Neural cell (in vitro differentiated cells): ENCODE measurements at regions not wholly inside any gene's neighbourhood (a gene's known extent, or its start where the extent isn't known, plus 50 kb on each side); places are given as distances from the start of the nearest gene placed in this dataset.

Source experiments
- H2AFZ ChIP-seq: fragments of 200-600, 300-800 bp; sonication (generic), shearing (Covaris generic); 2 replicates; pipeline ENCODE4 v1.6.0; 2014; ENCODE audit warnings: low read depth, mild to moderate bottlenecking, antibody characterized with exemption, low read length, moderate library complexity
- H3F3A ChIP-seq: fragments of 200-600 bp; shearing (Covaris generic); 2 replicates; pipeline ENCODE4 v1.6.1; 2016; ENCODE audit warnings: mild to moderate bottlenecking, moderate library complexity, mixed read lengths, antibody characterized with exemption, low read length; ENCODE audit not compliant: insufficient read depth, poor library complexity, severe bottlenecking
- H3K27ac ChIP-seq: fragments of 200-600, 300-800 bp; sonication (generic), shearing (Covaris generic); 2 replicates; pipeline ENCODE4 v1.5.1; 2014; ENCODE audit warnings: mild to moderate bottlenecking, low read length, moderate library complexity
- H3K27me3 ChIP-seq: fragments of 300-800, 200-600 bp; sonication (generic), shearing (Covaris generic); 2 replicates; pipeline ENCODE4 v1.6.0; 2014; ENCODE audit warnings: mild to moderate bottlenecking, low read depth, low read length, moderate library complexity; ENCODE audit not compliant: insufficient read depth
- H3K36me3 ChIP-seq: fragments of 300-800, 200-600 bp; sonication (generic), shearing (Covaris generic); 2 replicates; pipeline ENCODE4 v1.5.1; 2014; ENCODE audit warnings: mild to moderate bottlenecking, antibody characterized with exemption, low read length, moderate library complexity; ENCODE audit not compliant: insufficient read depth
- H3K4me2 ChIP-seq: fragments of 300-800, 200-600 bp; sonication (generic), shearing (Covaris generic); 2 replicates; pipeline ENCODE4 v1.6.0; 2014; ENCODE audit warnings: mild to moderate bottlenecking, low read length
- H3K4me3 ChIP-seq: fragments of 300-800, 200-600 bp; sonication (generic), shearing (Covaris generic); 2 replicates; pipeline ENCODE4 v1.5.1; 2014; ENCODE audit warnings: mild to moderate bottlenecking, low read length, moderate library complexity
- H3K79me2 ChIP-seq: fragments of 200-600 bp; shearing (Covaris generic); replicated peaks from 2 replicates; pipeline ENCODE4 v1.6.0; 2014; ENCODE audit warnings: mild to moderate bottlenecking, low read length, moderate library complexity; ENCODE audit not compliant: insufficient read depth
- H3K9ac ChIP-seq: fragments of 300-800, 200-600 bp; sonication (generic), shearing (Covaris generic); 2 replicates; pipeline ENCODE4 v1.6.1; 2016; ENCODE audit warnings: mild to moderate bottlenecking, low read length, mixed read lengths
- H3K9me2 ChIP-seq: fragments of 200-600 bp; shearing (Covaris generic); 2 replicates; pipeline ENCODE4 v1.6.1; 2016; ENCODE audit warnings: mild to moderate bottlenecking, low read length, mixed read lengths; ENCODE audit not compliant: insufficient read depth
- H3K9me3 ChIP-seq: fragments of 200-600, 300-800 bp; sonication (generic), shearing (Covaris generic); 2 replicates; pipeline ENCODE4 v1.6.1; 2016; ENCODE audit warnings: mild to moderate bottlenecking, mixed run types, low read length, moderate library complexity, mixed read lengths
- H4K20me1 ChIP-seq: fragments of 200-600 bp; shearing (Covaris generic); 2 replicates; pipeline ENCODE4 v1.6.1; 2016; ENCODE audit warnings: mild to moderate bottlenecking, mixed run types; ENCODE audit not compliant: insufficient read depth
- CTCF ChIP-seq: fragments of 450-650 bp; IDR thresholded peaks from 2 replicates; pipeline ENCODE4 v1.5.1; 2014; ENCODE audit warnings: antibody characterized with exemption, mild to moderate bottlenecking, moderate library complexity; ENCODE audit not compliant: poor library complexity, severe bottlenecking
- EP300 ChIP-seq: fragments of 450-650 bp; conservative IDR thresholded peaks from 2 replicates; pipeline ENCODE4 v1.6.1; 2014; ENCODE audit warnings: antibody characterized with exemption, mild to moderate bottlenecking, moderate library complexity; ENCODE audit not compliant: poor library complexity, severe bottlenecking
- EZH2 ChIP-seq: fragments of 200-600, 300-800 bp; shearing (Covaris generic), sonication (generic); IDR thresholded peaks from 2 replicates; pipeline ENCODE4 v1.6.1; 2014; ENCODE audit warnings: antibody characterized with exemption, low read length, borderline replicate concordance, mild to moderate bottlenecking; ENCODE audit not compliant: insufficient read depth, poor library complexity, severe bottlenecking
- MXI1 ChIP-seq: fragments of 450-650 bp; conservative IDR thresholded peaks from 2 replicates; pipeline ENCODE4 v1.6.1; 2014; ENCODE audit warnings: antibody characterized with exemption, mild to moderate bottlenecking; ENCODE audit not compliant: poor library complexity, severe bottlenecking
- POLR2AphosphoS5 ChIP-seq: IDR thresholded peaks from 2 replicates; pipeline ENCODE4 v1.6.1; 2012
- RAD21 ChIP-seq: fragments of 450-650 bp; conservative IDR thresholded peaks from 2 replicates; pipeline ENCODE4 v1.6.1; 2014; ENCODE audit warnings: antibody characterized with exemption, mild to moderate bottlenecking, moderate library complexity
- REST ChIP-seq: IDR thresholded peaks from 2 replicates; pipeline ENCODE4 v1.6.1; 2012; ENCODE audit warnings: borderline replicate concordance
- SMC3 ChIP-seq: fragments of 450-650 bp; conservative IDR thresholded peaks from 2 replicates; pipeline ENCODE4 v1.6.1; 2014; ENCODE audit warnings: antibody characterized with exemption, mild to moderate bottlenecking, moderate library complexity; ENCODE audit not compliant: poor library complexity
- TAF1 ChIP-seq: IDR thresholded peaks from 2 replicates; pipeline ENCODE4 v1.6.1; 2012; ENCODE audit warnings: low read depth

GRCh38 chr11:86161837-86162236 lies 82.7 kb upstream of the EED start (continued):
- TF ChIP-seq RAD21 (no peak), TAF1 (no peak), EP300 (no peak), SMC3 (no peak)

- Histone ChIP-seq H4K20me1 (no peaks in the 10 kb centered on the region), H3K9me3 (no peaks in the 10 kb centered on the region), H2AFZ (no peak overlapping the region), H3K79me2 (no peaks in the 10 kb centered on the region), H3K36me3 (no peaks in the 10 kb centered on the region), H3K4me2 (no peak overlapping the region), H3K9me2 (no peaks in the 10 kb centered on the region), H3K27ac (no peak overlapping the region), H3K4me3 (no peak overlapping the region), H3K9ac (no peak overlapping the region), H3F3A (no peaks in the 10 kb centered on the region), H3K27me3 (no peaks in the 10 kb centered on the region)
- no peak for TF ChIP-seq POLR2AphosphoS5
- no peak for TF ChIP-seq RAD21
- no peak for TF ChIP-seq REST
Measured at GRCh38 chr11:86161336-86161735, 83.2 kb upstream of the EED start.

- no peaks in the 10 kb centered on the region for H3K36me3 ChIP-seq
- no peak overlapping the region for H3K4me3 ChIP-seq
- H3K9ac ChIP-seq, result no peak overlapping the region
- H3K79me2 ChIP-seq, result no peaks in the 10 kb centered on the region
- no peaks in the 10 kb centered on the region for H3K9me2 ChIP-seq
- no peak overlapping the region for H3K4me2 ChIP-seq
- H4K20me1 ChIP-seq, result no peaks in the 10 kb centered on the region
- no peaks in the 10 kb centered on the region for H3K27me3 ChIP-seq
- H2AFZ ChIP-seq, result no peak overlapping the region
- no peak overlapping the region for H3K27ac ChIP-seq
- no peak for TF ChIP-seq CTCF
- no peak for TF ChIP-seq EP300
- no peak for TF ChIP-seq TAF1
- no peak for TF ChIP-seq SMC3
- no peak for TF ChIP-seq RAD21
- no peak for TF ChIP-seq POLR2AphosphoS5
- no peak for TF ChIP-seq EZH2
- no peak for TF ChIP-seq MXI1
- no peak for TF ChIP-seq REST
- no peaks in the 10 kb centered on the region for H3K9me3 ChIP-seq
- H3F3A ChIP-seq, result no peaks in the 10 kb centered on the region
Measured at GRCh38 chr11:86160541-86161149, 83.9 kb upstream of the EED start.
